Astrocyte of the cerebellum (primary cell): ENCODE measurements at regions not wholly inside any gene's neighbourhood (a gene's known extent, or its start where the extent isn't known, plus 50 kb on each side); places are given as distances from the start of the nearest gene placed in this dataset.

ENCODE experiments used
- DNase-seq: peaks from one replicate; pipeline ENCODE4 v3.0.0-alpha.2; 2011; ENCODE audit warnings: low read depth
- H3K4me3 ChIP-seq: 2 replicates; pipeline ENCODE4 v1.5.1; 2011; ENCODE audit warnings: mild to moderate bottlenecking, low read depth, low read length, moderate library complexity
- in situ Hi-C: cut with HindIII; loops from 2 replicates; pipeline ENCODE4 v1.10.0; 2017; ENCODE audit warnings: low sequenced_read_pairs
- TF ChIP-seq, protein P1 (sequence below): IDR thresholded peaks from 2 replicates; pipeline ENCODE4 v1.5.1; 2012; ENCODE audit warnings: low read length, low read depth, moderate library complexity, mild to moderate bottlenecking; ENCODE audit errors: missing control alignments

DNA sequence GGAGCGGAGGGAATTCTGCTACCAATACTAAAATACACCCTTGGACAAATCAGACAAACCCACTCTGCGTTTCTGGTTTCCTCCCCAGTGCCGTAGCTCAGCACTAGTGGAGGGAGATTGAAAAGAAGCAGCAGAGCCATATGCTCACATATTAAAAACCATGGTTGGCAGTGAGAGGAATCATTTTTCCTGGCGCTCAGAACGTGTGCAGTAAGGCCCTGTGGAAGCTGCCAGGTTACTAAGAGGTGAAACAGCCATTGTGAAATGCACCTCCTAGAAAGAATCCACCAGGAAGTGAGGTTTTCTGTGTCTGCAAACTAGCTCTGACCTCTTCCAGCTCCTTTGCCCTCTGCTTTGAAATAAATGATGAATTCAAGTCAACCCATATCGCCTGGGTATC, 177.2 kb downstream of the ERCC6L2 start:
- TF ChIP-seq, protein P1, sequence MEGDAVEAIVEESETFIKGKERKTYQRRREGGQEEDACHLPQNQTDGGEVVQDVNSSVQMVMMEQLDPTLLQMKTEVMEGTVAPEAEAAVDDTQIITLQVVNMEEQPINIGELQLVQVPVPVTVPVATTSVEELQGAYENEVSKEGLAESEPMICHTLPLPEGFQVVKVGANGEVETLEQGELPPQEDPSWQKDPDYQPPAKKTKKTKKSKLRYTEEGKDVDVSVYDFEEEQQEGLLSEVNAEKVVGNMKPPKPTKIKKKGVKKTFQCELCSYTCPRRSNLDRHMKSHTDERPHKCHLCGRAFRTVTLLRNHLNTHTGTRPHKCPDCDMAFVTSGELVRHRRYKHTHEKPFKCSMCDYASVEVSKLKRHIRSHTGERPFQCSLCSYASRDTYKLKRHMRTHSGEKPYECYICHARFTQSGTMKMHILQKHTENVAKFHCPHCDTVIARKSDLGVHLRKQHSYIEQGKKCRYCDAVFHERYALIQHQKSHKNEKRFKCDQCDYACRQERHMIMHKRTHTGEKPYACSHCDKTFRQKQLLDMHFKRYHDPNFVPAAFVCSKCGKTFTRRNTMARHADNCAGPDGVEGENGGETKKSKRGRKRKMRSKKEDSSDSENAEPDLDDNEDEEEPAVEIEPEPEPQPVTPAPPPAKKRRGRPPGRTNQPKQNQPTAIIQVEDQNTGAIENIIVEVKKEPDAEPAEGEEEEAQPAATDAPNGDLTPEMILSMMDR: no peak
- in situ Hi-C loops: no loop called here
- H3K4me3 ChIP-seq: no peak overlapping the region
- DNase-seq: no peak

DNA sequence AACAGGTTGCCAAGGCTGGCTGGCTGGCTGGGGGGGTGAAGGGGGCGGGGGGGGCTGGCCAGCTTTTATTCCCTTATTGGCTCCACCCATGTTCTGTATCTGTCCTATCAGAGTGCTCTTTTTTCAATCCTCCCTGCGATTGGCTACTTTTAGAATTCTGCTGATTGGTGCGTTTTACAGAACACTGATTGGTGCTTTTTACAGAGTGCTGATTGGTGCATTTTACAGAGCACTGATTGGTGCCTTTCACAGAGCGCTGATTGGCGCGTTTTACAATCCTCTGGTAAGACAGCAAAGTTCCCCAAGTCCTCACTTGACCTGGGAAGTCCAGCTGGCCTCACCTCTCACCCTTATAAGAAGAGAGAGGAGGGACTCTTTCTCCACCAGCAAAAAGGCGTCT, 175.9 kb downstream of the ERCC6L2 start:
- in situ Hi-C loops: no loop called here
- H3K4me3 ChIP-seq: no peak overlapping the region
- TF ChIP-seq, protein P1: no peak
- DNase-seq: no peak

DNA sequence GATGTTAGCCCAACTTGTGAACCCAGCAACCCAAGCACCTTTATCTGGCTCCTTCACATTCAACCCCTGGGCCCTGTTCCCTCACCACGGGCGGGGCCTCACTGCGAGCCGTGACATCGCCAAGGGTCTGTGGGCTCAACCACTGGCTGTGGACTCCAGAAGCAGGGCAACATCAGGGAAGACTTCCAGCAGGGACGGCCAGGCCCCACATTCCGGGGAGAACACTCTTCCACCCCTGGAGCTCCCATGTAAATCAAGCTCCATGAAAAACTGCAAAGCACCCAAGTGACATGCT, 175.3 kb downstream of the ERCC6L2 start:
- in situ Hi-C loops: no loop called here
- H3K4me3 ChIP-seq: no peak overlapping the region
- TF ChIP-seq, protein P1: no peak
- DNase-seq: no peak

DNA sequence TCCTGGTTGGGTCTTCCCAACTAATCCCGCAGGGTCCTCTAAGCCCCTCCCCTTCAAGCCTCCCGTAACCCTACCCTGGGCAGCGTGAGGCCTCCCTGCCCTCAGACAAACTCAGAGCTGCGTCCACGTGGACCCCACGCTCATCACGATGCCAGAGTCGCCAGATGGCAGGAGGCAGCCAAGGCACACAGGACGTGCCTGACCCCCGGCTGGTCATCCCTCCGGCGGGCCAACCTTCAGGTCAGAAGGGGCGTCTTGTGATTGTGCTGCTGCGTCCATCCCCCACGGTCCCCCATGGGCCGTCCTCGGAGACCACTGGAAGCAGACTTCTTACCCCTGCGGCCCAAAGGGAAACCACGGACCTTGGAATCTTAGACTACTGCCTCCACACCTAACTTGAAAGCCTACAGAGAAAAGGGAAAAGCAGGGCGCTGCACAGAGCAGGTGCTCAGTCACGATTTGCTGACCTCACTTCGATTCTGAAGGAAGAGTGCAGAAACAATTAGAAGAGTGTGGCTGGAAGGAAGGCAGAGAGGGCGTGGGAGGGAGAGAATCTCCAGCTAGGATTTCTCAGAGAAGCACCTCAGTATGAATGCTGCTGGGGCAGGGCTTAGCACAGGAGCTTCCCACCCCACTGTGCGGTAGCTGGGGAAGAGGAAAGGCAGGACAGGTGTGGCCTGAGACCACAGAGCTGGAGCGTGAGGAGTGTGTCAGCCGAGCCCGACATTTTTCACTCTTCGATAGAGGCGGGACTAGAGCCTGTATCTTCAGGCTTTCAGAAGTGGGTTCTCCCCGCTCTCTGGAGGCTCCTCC, 174.8 kb downstream of the ERCC6L2 start:
- no peak for DNase-seq
- in situ Hi-C loops: no loop called here
- no peak overlapping the region for H3K4me3 ChIP-seq
- TF ChIP-seq, protein P1: no peak

DNA sequence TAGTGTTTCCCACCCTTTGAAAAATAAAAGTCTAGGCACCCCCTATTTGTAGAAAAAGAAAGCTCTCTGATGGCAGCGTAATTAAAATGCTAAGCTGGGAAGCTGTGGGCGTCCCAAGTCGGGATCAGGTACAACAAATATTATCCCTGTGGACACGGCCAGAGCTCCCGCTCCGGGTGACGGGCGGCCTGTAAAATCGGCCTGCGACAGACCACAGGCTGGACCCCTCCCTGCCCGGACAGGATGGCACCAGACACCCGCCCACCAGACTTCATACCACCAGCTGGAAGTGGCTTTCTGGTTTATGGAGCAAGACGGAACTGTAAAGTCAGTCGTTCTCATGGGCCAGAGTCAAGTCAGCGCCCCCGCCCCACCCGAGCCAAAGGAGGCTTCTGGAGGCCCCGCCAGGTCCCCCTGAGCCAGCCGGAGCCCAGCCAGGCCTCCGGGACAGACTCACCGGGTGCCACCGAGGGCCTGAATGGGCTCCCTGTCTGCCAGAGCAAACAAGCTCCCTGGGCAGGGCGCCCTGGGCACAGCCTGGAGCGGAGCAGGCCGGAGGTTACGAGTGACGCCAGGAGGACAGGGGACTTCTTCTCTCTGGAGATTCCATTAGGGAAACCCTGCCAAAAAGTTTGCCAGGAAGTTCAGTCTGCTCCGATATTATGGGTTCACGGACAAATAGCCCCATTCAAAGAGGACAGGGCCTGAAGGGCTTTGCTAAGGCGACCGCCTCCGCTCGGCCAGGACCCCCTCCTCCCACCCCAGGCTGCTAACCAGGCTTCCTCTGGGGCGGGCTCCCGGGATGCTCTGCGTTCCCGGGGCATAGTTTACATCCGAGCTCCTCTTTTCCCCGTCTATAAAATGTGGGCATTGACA, 173.7 kb downstream of the ERCC6L2 start:
- TF ChIP-seq, protein P1: no peak
- H3K4me3 ChIP-seq: no peak overlapping the region
- in situ Hi-C loops: no loop called here
- DNase-seq: no peak

DNA sequence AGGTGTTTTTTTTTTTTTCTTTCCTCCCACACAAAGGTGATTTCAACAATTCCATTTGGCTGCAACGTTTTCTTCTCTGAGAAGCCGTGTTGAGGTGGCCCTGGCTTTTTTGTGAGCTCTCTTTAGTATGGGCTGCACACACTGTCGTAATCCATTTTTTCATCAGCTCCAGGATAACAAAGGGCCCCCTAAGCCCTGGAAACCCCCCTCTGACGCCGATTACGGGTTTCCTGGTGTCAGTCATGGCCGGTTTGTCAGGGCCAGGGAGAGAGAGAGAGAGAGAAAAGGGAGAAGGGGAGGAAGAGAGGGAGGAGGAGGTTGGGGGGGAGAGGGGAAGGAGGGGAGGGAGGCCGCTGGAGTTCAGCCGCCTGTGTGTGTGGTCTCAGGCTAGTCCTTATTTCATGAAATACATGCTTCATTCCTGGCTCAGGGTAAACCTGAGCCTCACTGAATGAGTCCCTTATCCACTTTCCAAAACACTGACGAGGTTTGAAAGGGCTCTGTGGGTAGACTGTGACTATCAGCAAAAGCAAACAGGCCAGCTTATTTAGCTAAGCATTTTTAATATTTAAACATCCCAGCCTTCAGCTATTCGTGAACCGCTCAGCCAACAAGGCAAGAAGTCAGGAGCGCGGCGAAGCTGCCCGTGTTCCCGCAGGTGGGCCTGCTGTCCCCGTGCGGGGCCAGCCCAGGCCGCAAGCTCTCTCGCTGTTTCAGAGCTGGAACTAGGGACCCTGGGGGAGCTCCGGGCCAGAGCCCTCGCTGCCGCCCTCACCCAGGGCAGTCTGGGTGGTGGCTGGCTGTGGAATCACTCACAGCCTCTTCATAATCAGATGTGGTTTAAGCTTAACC, 172.8 kb downstream of the ERCC6L2 start:
- DNase-seq: no peak
- in situ Hi-C loops: no loop called here
- TF ChIP-seq, protein P1: no peak
- no peak overlapping the region for H3K4me3 ChIP-seq
